HG03469 (cell line): ENCODE measurements at regions not wholly inside any gene's neighbourhood (a gene's known extent, or its start where the extent isn't known, plus 50 kb on each side); places are given as distances from the start of the nearest gene placed in this dataset.
"Not testable (repeated sequence)": the region's sequence is repeated elsewhere in the genome, so short reads cannot be mapped to it uniquely, and the experiment has no call there.

Experiments
- ATAC-seq: cut with Tn5 transposase; IDR thresholded peaks from one replicate; pipeline ENCODE4 v1.9.1; 2021; ENCODE audit warnings: mild to moderate bottlenecking, moderate library complexity, moderate number of reproducible peaks; ENCODE audit not compliant: unreplicated experiment

- no peak for ATAC-seq
These were observed 830.6 kb upstream of the SLITRK5 start for GRCh38 chr13:86840250-86841191.

- ATAC-seq = no peak
These were observed 829.9 kb upstream of the SLITRK5 start for GRCh38 chr13:86841264-86841663.

DNA sequence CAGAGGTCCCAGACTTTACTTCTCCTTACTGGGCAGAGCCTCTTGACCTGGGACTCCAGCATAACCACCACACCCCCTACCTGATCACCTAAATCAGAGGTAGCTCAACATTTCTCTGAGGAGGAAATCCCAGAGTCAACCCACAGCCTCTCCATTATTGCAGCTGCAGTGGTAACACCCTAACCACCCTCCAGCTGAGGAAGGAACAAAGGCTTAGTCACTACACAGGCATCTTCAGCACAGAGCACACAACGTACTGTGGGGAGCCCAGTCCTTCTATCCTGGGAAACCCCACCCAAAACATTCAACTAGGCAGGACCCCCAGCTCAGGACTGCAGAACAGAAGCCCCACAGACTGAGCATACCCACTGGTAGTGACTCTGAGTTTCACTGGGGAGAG lies 824.7 kb upstream of the SLITRK5 start:
- no peak for ATAC-seq

DNA sequence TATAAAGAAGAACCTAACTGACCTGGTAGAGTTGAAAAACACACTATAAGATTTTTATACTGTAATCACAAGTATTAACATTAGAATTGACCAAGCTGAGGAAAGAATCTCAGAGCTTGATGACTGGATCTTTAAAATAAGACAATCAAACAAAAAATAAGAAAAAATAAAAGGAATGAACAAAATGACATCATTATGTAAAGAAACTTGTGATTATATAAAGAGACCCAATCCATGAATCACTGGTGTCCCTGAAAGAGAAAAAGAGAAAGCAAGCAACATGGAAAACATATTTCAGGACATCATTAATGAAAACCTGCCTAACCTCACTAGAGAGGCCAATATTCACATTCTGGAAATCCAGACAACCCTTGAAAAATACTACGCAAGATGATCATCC lies 822.5 kb upstream of the SLITRK5 start:
- no peak for ATAC-seq

DNA sequence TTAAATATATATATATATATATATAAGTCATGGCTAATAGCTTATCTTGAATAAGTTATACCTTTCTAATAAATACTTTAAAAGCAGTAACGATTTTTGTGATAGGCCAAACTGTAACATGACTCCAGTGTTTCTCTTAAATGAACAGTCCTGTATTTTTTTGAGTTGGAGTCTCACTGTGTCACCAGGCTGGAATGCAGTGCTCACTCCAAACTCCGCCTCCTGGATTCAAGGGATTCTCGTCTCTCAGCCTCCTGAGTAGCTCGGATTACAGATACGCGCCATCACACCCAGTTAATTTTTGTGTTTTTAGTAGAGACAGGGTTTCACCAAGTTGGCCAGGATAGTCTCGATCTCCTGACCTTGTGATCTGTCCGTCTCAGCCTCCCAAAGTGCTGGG lies 814.2 kb upstream of the SLITRK5 start:
- ATAC-seq = no peak

DNA sequence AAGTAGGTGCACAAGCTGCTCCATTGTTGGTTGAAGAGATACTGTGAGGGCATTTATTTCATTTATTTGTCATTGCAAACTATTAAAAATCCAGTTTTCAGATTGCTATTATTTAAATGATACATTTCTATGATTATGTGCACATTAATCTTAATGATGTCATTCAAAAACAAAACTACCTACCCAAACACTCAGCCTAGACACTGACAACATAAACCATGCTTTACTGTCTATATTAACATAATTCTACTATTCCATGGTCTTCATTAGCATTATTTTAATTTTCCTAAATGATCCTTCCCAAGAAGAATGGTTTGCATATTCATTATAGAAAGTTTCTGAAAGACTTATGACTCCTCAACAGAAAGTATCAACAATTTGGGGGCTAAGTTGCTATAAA lies 813.0 kb upstream of the SLITRK5 start:
- ATAC-seq = no peak

GRCh38 chr13:86862137-86862536 lies 809.0 kb upstream of the SLITRK5 start:
- no peak for ATAC-seq

DNA sequence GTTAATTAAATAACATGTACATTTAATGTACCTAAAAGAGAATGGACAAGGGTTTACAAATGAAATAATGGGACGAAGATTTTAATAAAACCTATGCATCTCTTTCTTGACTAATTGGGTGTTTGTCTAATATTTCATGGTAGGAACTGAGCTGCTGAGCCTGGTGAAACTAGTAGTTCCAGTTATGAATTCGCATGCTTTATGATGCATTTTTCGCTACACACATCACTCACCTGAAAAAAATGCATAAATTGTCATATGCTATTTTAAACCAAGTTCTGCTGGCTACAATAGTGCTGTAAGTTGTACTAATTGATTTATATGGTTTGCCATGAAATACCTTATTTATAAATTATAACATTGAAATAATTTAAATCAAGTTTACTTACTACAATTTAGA lies 806.8 kb upstream of the SLITRK5 start:
- no peak for ATAC-seq

- no peak for ATAC-seq
These were observed 800.7 kb upstream of the SLITRK5 start for GRCh38 chr13:86870444-86870843.

DNA sequence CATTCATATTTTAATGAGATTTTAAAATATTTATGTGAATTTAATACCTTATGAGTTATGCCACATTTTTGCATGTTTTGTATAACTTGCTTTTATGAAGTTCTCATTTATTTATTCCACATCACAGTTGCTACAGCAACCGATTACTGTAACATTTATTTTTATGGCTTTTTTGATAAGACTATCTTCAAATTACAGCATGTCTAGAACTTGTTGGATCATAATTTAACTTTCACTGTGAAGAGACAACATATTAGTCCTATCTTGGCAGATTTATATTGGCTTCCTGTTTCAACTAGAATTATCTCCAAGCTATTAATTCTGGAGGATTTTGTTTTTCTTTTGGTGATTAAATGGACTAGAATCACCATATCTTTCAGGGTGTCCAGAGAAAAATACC lies 793.7 kb upstream of the SLITRK5 start:
- ATAC-seq = no peak

DNA sequence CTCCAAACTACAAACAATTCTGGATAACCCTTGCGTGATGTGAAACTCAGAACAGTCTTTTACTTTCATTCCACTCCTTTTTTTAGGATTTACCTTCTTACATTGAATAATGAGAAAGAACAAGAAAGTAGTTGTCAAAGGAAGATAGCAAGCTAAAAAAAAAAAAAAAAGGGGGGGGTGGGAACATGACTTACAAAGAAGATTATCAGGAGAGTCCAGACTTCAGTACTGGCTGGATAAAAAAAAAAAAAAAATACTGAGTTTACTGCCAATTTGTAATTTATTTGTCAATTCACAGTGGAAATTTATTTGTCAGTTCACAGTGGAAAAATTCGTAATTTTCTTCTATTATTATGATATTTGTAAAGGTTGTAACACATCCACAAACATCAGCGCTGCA lies 792.4 kb upstream of the SLITRK5 start:
- ATAC-seq = no peak

GRCh38 chr13:86881390-86881789 lies 789.8 kb upstream of the SLITRK5 start:
- ATAC-seq = no peak

DNA sequence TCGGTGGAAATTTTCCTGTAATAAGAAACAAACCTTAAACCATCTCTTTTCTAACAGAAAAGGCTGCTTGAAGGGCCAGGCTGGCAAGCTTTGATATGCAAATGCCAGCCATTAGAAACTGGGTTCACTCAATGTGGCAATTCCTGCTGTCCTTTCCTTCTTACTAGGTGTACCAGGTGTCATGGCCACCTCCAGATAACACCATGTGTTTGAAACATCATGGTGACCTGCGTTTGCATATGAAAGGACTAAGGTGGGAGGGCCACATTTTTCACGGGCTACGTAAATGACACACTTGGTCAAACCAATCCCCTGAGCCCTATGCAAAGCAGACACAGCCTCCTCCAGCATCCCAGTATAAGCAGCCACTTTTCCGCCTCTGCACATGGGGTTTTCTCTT lies 789.1 kb upstream of the SLITRK5 start:
- no peak for ATAC-seq

- no peak for ATAC-seq
These were observed 788.3 kb upstream of the SLITRK5 start for GRCh38 chr13:86882835-86883234.

DNA sequence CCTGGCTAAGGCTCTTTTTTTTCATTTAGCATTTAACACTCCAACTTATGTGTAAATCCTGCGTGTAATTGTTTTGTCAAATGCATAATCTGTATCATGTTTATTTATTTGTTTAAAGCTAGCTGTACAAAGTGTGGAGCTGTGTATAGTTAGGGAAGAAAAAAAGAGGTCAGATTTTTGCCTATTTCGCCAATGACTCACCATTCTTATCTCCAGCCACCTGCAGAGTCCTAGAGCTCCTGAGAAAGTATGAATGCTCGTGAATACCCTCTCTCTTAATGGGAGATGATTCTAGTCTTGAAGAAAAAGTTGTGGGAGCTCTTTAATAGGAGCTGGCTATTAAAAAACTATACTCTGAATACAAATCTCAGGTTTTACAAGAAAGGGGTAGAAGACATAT lies 778.8 kb upstream of the SLITRK5 start:
- no peak for ATAC-seq

DNA sequence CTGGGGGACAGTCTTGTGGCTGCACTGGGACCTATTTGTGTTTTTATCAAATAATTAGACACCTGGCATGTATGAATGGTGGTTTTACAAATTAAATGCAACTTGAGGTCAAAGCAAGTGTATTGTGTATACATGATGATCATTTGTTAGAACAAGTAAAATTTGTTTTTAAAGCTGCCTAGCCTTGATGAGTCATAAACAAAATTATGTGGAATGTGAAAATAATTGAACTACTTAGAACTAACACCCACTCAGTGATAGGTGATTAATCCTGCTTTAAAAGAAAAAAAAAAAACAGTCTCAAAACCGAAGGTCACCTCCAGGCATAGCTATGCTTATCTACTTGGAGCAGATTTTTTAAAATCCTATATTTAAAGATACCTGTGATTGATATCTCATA lies 770.3 kb upstream of the SLITRK5 start:
- ATAC-seq = no peak

DNA sequence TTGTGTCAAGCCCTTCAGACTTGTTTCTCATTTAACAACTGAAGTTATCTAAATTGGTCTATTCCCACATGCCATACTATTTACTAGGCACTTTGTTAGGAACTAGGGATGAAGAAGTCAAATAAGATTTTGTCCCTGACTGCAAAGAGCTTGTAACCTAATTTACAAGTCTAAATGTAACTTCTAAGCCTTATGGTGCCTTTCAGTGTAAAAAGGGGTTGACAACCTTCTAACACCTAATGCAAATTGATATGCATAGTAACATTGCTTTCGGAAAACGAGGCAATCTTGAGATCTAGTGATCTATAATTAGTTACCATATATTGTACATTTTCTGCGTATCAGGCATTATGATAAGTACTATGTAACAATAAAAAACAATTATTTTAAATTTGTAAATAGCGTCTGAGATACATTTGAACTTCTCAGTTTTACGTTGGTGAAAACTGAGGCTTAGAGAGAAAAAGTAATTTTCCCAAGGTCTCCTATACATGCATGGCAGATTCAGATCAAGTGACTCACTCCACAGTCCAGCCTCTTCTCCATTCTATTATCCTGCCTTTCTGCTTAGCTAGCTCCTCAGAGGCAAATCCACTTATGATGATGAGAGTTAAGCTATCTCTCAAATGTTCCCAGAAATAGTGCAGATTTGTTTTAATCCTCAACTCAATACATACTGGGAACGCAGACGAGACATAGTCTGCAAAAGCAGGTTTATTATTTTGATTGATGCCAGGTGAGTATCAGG lies 764.9 kb upstream of the SLITRK5 start:
- no peak for ATAC-seq

GRCh38 chr13:86907156-86907555 lies 764.0 kb upstream of the SLITRK5 start:
- no peak for ATAC-seq

GRCh38 chr13:86909318-86909717 lies 761.9 kb upstream of the SLITRK5 start:
- no peak for ATAC-seq

DNA sequence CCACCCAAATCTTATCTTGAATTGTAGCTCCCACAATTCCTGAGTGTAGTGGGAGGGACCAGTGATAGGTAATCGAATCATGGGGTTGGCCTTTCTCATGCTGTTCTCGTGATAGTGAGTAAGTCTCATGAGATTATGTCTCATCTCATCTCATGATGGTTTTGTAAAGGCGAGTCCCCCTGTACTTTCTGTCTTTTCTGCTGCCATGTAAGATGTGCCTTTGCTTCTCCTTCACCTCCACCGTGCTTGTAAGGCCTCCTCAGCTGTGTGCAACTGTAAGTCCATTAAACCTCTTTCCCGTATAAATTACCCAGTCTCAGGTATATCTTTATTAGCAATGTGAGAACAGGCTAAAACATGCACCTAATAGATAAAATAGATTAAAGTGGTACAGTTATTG lies 756.4 kb upstream of the SLITRK5 start:
- no peak for ATAC-seq

DNA sequence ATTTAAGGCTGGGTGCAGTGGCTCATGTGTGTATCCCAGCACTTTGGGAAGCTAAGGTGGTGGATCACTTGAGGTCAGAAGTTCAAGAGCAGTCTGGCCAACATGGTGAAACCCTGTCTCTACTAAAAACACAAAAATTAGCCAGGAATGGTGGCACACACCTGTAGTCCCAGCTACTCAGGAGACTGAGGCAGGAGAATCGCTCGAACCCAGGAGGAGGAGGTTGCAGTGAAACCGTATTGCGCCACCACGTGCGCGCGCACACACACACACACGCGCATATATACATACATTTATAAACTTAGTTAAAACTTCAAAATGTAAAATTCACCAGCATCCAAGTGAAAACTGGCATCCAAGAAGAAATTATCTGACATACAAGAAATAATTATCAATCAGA lies 753.7 kb upstream of the SLITRK5 start:
- ATAC-seq = not testable (repeated sequence)

GRCh38 chr13:86918682-86919081 lies 752.5 kb upstream of the SLITRK5 start:
- no peak for ATAC-seq
